Panc1 (cell line): ENCODE measurements at regions not wholly inside any gene's neighbourhood (a gene's known extent, or its start where the extent isn't known, plus 50 kb on each side); places are given as distances from the start of the nearest gene placed in this dataset.

Experiments used
- ATAC-seq: fragments of 200-7000 bp; cut with Tn5 transposase; 2 replicates; pipeline ENCODE4 v1.9.1; 2020; ENCODE audit warnings: mild to moderate bottlenecking, moderate library complexity
- BruUV-seq: library from RNA; stranded (reverse); fragments of 400-500 nt; replicated peaks from 2 replicates; lab custom pipeline; 2021; lab: Mats Ljungman, UMichigan
- CTCF ChIA-PET: fragments of 300-600 bp; sonication (Branson Sonifier 250); formaldehyde crosslinking; loops from one replicate; lab custom pipeline; 2022; ENCODE audit warnings: antibody characterized with exemption; lab: Charles Lee
- POLR2A ChIA-PET: fragments of 300-600 bp; sonication (Branson Sonifier 250); formaldehyde crosslinking; loops from one replicate; lab custom pipeline; 2022; ENCODE audit warnings: antibody characterized with exemption; lab: Charles Lee
- DNase-seq: peaks from one replicate; pipeline ENCODE4 v3.0.0-alpha.2; 2010; ENCODE audit warnings: low read depth, low spot score
- H3K27ac ChIP-seq: 2 replicates; pipeline ENCODE4 v1.5.1; 2011; ENCODE audit warnings: mild to moderate bottlenecking, low read length, inconsistent platforms
- H3K27me3 ChIP-seq: fragments of 200-500 bp; sonication (Bioruptor generic); 2 replicates; pipeline ENCODE4 v1.6.0; 2014; ENCODE audit warnings: low read length, inconsistent platforms; ENCODE audit not compliant: control insufficient read depth, insufficient read depth
- H3K36me3 ChIP-seq: fragments of 200-500 bp; sonication (Bioruptor generic); 2 replicates; pipeline ENCODE4 v1.5.1; 2014; ENCODE audit warnings: inconsistent platforms, mild to moderate bottlenecking, low read length, moderate library complexity; ENCODE audit not compliant: control insufficient read depth, insufficient read depth
- H3K4me1 ChIP-seq: 2 replicates; pipeline ENCODE4 v1.5.1; 2011; ENCODE audit warnings: inconsistent platforms, mild to moderate bottlenecking, low read length, moderate library complexity; ENCODE audit not compliant: control insufficient read depth, insufficient read depth
- H3K4me3 ChIP-seq, 2 experiments: 2 replicates each; pipeline ENCODE4 v1.5.1; 2011 to 2012; ENCODE audit warnings: low read depth in 2 of 2, low read length in 2 of 2, mild to moderate bottlenecking in 2 of 2, inconsistent platforms in 1 of 2, moderate library complexity in 1 of 2
- H3K9me3 ChIP-seq: fragments of 200-500 bp; sonication (Bioruptor generic); 2 replicates; pipeline ENCODE4 v1.5.1; 2014; ENCODE audit warnings: low read depth, mild to moderate bottlenecking, inconsistent platforms, low read length, moderate library complexity; ENCODE audit not compliant: control insufficient read depth, insufficient read depth
- CTCF ChIP-seq: fragments of 450-650 bp; IDR thresholded peaks from 2 replicates; pipeline ENCODE4 v1.5.1; 2017; ENCODE audit warnings: mild to moderate bottlenecking
- POLR2AphosphoS5 ChIP-seq: IDR thresholded peaks from 2 replicates; pipeline ENCODE4 v1.6.1; 2012; ENCODE audit warnings: mild to moderate bottlenecking, low read depth, low read length, moderate library complexity
- SIN3A ChIP-seq: IDR thresholded peaks from 2 replicates; pipeline ENCODE4 v1.6.1; 2012; ENCODE audit warnings: low read depth, mild to moderate bottlenecking, low read length, moderate library complexity, borderline replicate concordance; ENCODE audit not compliant: insufficient read depth
- TCF7L2 ChIP-seq: IDR thresholded peaks from 2 replicates; pipeline ENCODE4 v1.6.1; 2011; ENCODE audit warnings: mild to moderate bottlenecking, low read depth, low read length, inconsistent platforms
- in situ Hi-C: cut with HindIII; loops from 2 replicates; pipeline ENCODE4 v1.10.0; 2016; ENCODE audit warnings: low sequenced_read_pairs, low pct_unique_long_range_greater_than_20kb
- intact Hi-C: fragments of 100-400 bp; cut with micrococcal nuclease; formaldehyde crosslinking; loops from one replicate; pipeline ENCODE4 v1.10.0; 2022; ENCODE audit not compliant: unreplicated experiment
- TF ChIP-seq, protein P1 (sequence below), 2 experiments: IDR thresholded peaks; 2 replicates each; pipeline ENCODE4 v1.6.1; 2011 to 2012; ENCODE audit warnings: low read depth in 2 of 2, control low read depth in 1 of 2, low read length in 1 of 2, mild to moderate bottlenecking in 1 of 2, moderate library complexity in 1 of 2; ENCODE audit not compliant: insufficient read depth in 1 of 2

DNA sequence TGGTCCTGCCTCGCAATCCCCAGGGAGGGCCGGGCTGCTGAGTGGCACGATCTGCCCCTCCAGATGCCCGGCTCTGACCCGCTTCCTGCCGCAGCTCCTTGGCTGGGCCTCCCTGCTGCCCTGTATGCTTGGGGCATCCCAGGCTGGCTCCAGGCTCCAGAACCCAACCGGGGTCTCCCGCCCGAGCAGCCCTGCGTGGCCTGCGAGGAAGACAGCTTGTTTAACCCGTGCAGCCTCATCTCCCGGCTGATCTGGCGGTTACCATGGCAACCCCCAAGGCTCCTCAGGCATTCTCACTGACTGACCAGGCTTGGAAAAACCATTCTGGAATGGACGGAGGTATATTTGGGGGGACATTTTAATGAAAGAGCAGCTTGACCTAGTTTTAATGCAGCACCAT, 232.4 kb upstream of the MYO3A start:
- intact Hi-C loops = loop anchor here (10.0 kb wide), 1 partner anchor 587 kb away; no protein-coding TSS in a partner anchor
- in situ Hi-C loops = no loop called here
- ChIA-PET CTCF (no interaction called here), POLR2A (no interaction called here)
- DNase-seq = no peak
- TF ChIP-seq TCF7L2 = no peak
- TF ChIP-seq SIN3A = no peak
- TF ChIP-seq, protein P1, sequence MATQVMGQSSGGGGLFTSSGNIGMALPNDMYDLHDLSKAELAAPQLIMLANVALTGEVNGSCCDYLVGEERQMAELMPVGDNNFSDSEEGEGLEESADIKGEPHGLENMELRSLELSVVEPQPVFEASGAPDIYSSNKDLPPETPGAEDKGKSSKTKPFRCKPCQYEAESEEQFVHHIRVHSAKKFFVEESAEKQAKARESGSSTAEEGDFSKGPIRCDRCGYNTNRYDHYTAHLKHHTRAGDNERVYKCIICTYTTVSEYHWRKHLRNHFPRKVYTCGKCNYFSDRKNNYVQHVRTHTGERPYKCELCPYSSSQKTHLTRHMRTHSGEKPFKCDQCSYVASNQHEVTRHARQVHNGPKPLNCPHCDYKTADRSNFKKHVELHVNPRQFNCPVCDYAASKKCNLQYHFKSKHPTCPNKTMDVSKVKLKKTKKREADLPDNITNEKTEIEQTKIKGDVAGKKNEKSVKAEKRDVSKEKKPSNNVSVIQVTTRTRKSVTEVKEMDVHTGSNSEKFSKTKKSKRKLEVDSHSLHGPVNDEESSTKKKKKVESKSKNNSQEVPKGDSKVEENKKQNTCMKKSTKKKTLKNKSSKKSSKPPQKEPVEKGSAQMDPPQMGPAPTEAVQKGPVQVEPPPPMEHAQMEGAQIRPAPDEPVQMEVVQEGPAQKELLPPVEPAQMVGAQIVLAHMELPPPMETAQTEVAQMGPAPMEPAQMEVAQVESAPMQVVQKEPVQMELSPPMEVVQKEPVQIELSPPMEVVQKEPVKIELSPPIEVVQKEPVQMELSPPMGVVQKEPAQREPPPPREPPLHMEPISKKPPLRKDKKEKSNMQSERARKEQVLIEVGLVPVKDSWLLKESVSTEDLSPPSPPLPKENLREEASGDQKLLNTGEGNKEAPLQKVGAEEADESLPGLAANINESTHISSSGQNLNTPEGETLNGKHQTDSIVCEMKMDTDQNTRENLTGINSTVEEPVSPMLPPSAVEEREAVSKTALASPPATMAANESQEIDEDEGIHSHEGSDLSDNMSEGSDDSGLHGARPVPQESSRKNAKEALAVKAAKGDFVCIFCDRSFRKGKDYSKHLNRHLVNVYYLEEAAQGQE (IDR thresholded peaks at IDR 0.05; ENCODE audit: insufficient read depth in 1 of 2, low read depth in 2 of 2, low read length in 1 of 2) = no peak
- TF ChIP-seq CTCF = no peak
- no peak for TF ChIP-seq POLR2AphosphoS5
- BruUV-seq = no TSS peak
- H3K36me3 ChIP-seq = no peaks in the 10 kb centered on the region
- no peaks in the 10 kb centered on the region for H3K9me3 ChIP-seq
- no peak overlapping the region for H3K27ac ChIP-seq
- no peak for ATAC-seq
- H3K4me3 ChIP-seq = no peak overlapping the region
- no peaks in the 10 kb centered on the region for H3K27me3 ChIP-seq
- H3K4me1 ChIP-seq = no peaks in the 10 kb centered on the region

DNA sequence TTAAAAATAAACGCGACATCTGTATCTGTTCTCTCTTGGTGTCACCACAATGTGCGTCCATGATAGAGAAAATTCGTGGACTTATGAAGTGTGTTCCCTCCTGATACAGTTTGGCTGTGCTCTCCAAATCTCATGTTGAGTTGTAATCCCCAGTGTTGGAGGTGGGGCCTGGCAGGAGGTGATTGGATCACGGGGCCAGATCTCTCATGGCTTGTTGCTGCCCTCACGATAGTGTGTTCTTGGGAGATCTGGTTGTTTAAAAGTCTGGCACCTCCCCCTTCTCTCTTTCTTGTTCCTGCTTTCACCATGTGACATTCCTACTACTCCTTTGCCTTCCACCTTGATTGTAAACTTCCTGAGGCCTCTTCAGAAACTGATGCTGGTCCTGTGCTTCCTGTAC, 229.4 kb upstream of the MYO3A start:
- no peak overlapping the region for H3K4me3 ChIP-seq
- in situ Hi-C loops (no loop called here), intact Hi-C loops (loop anchor here (10.0 kb wide), 1 partner anchor 590 kb away; no protein-coding TSS in a partner anchor)
- ATAC-seq (no peak), DNase-seq (no peak)
- CTCF ChIA-PET = no interaction called here
- H3K9me3 ChIP-seq = no peaks in the 10 kb centered on the region
- no peaks in the 10 kb centered on the region for H3K36me3 ChIP-seq
- H3K27ac ChIP-seq = no peak overlapping the region
- H3K27me3 ChIP-seq = no peaks in the 10 kb centered on the region
- H3K4me1 ChIP-seq = no peaks in the 10 kb centered on the region
- no TSS peak for BruUV-seq
- POLR2A ChIA-PET = no interaction called here
- TF ChIP-seq, protein P1 (IDR thresholded peaks at IDR 0.05; ENCODE audit: insufficient read depth in 1 of 2, low read depth in 2 of 2, low read length in 1 of 2) = no peak
- no peak for TF ChIP-seq TCF7L2
- TF ChIP-seq SIN3A = no peak
- TF ChIP-seq CTCF = no peak
- TF ChIP-seq POLR2AphosphoS5 = no peak
